ENCODE measurements at regions not wholly inside any gene's neighbourhood (a gene's known extent, or its start where the extent isn't known, plus 50 kb on each side); places are given as distances from the start of the nearest gene placed in this dataset.
"Not testable (repeated sequence)": the region's sequence is repeated elsewhere in the genome, so short reads cannot be mapped to it uniquely, and the experiment has no call there.

GRCh38 chr18:66866427-66866940, 262.6 kb upstream of the CDH19 start:
- TF ChIP-seq CTCF (IDR thresholded peaks at IDR 0.05; ENCODE audit: low read length); EZH2phosphoT487 (IDR thresholded peaks at IDR 0.05; ENCODE audit: low read length); EZH2 (optimal IDR thresholded peaks at IDR 0.05; ENCODE audit: low read depth, low read length): not testable (repeated sequence)
